ENCODE measurements at regions not wholly inside any gene's neighbourhood (a gene's known extent, or its start where the extent isn't known, plus 50 kb on each side); places are given as distances from the start of the nearest gene placed in this dataset.

- Histone ChIP-seq H4K5ac (ENCODE audit: insufficient read length, low read depth, low read length) (no peak overlapping the region), H3K9ac (ENCODE audit: extremely low read depth, insufficient read length, low read length) (no peak overlapping the region), H3K23me2 (ENCODE audit: insufficient read length, low read depth, low read length, poor library complexity, severe bottlenecking) (no peaks in the 10 kb centered on the region), H3K4me1 (ENCODE audit: insufficient read depth, low read length) (no peaks in the 10 kb centered on the region), H4K91ac (ENCODE audit: insufficient read length, low read depth, low read length) (no peak overlapping the region), H2BK15ac (ENCODE audit: low read depth, low read length) (no peak overlapping the region), H3K4me2 (ENCODE audit: insufficient read depth, insufficient read length, low read length) (no peak overlapping the region), H2BK5ac (ENCODE audit: insufficient read length, low read length) (no peak overlapping the region), H4K20me1 (ENCODE audit: control insufficient read depth, insufficient read depth, insufficient read length) (no peaks in the 10 kb centered on the region), H3K4ac (ENCODE audit: low read depth, low read length) (no peak overlapping the region), H3K56ac (ENCODE audit: insufficient read length, low read depth, low read length) (no peak overlapping the region), H2BK120ac (ENCODE audit: low read depth, low read length, poor library complexity, severe bottlenecking) (no peak overlapping the region), H3T11ph (ENCODE audit: low read length) (no peak overlapping the region), H2BK12ac (ENCODE audit: insufficient read length, low read depth, low read length) (no peak overlapping the region), H3K79me1 (ENCODE audit: insufficient read depth, low read depth, low read length, poor library complexity, severe bottlenecking) (no peaks in the 10 kb centered on the region), H3K79me2 (ENCODE audit: insufficient read depth, low read length) (no peaks in the 10 kb centered on the region), H2AK5ac (ENCODE audit: insufficient read length, low read length) (no peak overlapping the region), H4K8ac (replicated peaks; ENCODE audit: insufficient read length, low read depth, low read length) (no peak overlapping the region), H3K9me3 (ENCODE audit: control insufficient read depth, low read depth, low read length) (no peaks in the 10 kb centered on the region), H2AFZ (ENCODE audit: low read length) (no peak overlapping the region), H3K14ac (ENCODE audit: insufficient read depth, low read length) (no peak overlapping the region), H3K23ac (ENCODE audit: insufficient read length, low read depth, low read length) (no peak overlapping the region), H3K27ac (ENCODE audit: insufficient read length, low read depth, low read length) (no peak overlapping the region), H2BK20ac (ENCODE audit: low read depth, low read length, poor library complexity, severe bottlenecking) (no peak overlapping the region), H3K18ac (ENCODE audit: insufficient read length, low read depth, low read length) (no peak overlapping the region), H3K27me3 (ENCODE audit: insufficient read depth, low read length) (no peaks in the 10 kb centered on the region)
- H3K27me3 Mint-ChIP-seq (ENCODE audit: low read depth): 0 out of 2 replicates have a peak, but pooled peaks cover 1% of the 10 kb centered on the region
- TF ChIP-seq, protein P1, sequence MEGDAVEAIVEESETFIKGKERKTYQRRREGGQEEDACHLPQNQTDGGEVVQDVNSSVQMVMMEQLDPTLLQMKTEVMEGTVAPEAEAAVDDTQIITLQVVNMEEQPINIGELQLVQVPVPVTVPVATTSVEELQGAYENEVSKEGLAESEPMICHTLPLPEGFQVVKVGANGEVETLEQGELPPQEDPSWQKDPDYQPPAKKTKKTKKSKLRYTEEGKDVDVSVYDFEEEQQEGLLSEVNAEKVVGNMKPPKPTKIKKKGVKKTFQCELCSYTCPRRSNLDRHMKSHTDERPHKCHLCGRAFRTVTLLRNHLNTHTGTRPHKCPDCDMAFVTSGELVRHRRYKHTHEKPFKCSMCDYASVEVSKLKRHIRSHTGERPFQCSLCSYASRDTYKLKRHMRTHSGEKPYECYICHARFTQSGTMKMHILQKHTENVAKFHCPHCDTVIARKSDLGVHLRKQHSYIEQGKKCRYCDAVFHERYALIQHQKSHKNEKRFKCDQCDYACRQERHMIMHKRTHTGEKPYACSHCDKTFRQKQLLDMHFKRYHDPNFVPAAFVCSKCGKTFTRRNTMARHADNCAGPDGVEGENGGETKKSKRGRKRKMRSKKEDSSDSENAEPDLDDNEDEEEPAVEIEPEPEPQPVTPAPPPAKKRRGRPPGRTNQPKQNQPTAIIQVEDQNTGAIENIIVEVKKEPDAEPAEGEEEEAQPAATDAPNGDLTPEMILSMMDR (conservative IDR thresholded peaks at IDR 0.05): no peak
- H3K4me1 Mint-ChIP-seq: peaks cover 9 to 13% of the 10 kb centered on the region in 2 experiments; a peak in 3 of 4 replicates
- peaks cover 0 to 6% of the 10 kb centered on the region in 2 experiments; a peak in 4 of 5 replicates for H3K9me3 Mint-ChIP-seq
- H3K4me3 Mint-ChIP-seq: no peak overlapping the region
- H3K36me3 Mint-ChIP-seq (ENCODE audit: insufficient read depth in 1 of 3, low read depth in 3 of 3): peaks cover 0 to 5% (median 3%) of the 10 kb centered on the region in 3 experiments; a peak in 3 of 7 replicates
- H3K27ac Mint-ChIP-seq: no peak overlapping the region
- no CpG with 5 or more reads among the region's 1 CpG for WGBS (ENCODE audit: extremely low coverage, insufficient read length, low lambda C conversion rate)
- DNase-seq: no peak
Observed at GRCh38 chr13:53460796-53461195, 432.2 kb downstream of the OLFM4 start.

All from H9 (cell line).